D721Med (cell line): ENCODE measurements at regions not wholly inside any gene's neighbourhood (a gene's known extent, or its start where the extent isn't known, plus 50 kb on each side); places are given as distances from the start of the nearest gene placed in this dataset.
"Not testable (repeated sequence)": the region's sequence is repeated elsewhere in the genome, so short reads cannot be mapped to it uniquely, and the experiment has no call there.

Experiments used
- DNase-seq: peaks from one replicate; pipeline ENCODE4 v3.0.0; 2011; ENCODE audit warnings: low spot score; ENCODE audit not compliant: insufficient read length
- FAIRE-seq: peaks from 2 replicates; lab custom pipeline; 2011; peaks lifted over from hg19 to GRCh38; lab: Jason Lieb, UNC
- TF ChIP-seq, protein P1 (sequence below): IDR thresholded peaks from 2 replicates; pipeline ENCODE4 v1.5.1; 2012; ENCODE audit warnings: mild to moderate bottlenecking, control low read depth; ENCODE audit not compliant: insufficient read depth; ENCODE audit errors: missing control alignments

DNA sequence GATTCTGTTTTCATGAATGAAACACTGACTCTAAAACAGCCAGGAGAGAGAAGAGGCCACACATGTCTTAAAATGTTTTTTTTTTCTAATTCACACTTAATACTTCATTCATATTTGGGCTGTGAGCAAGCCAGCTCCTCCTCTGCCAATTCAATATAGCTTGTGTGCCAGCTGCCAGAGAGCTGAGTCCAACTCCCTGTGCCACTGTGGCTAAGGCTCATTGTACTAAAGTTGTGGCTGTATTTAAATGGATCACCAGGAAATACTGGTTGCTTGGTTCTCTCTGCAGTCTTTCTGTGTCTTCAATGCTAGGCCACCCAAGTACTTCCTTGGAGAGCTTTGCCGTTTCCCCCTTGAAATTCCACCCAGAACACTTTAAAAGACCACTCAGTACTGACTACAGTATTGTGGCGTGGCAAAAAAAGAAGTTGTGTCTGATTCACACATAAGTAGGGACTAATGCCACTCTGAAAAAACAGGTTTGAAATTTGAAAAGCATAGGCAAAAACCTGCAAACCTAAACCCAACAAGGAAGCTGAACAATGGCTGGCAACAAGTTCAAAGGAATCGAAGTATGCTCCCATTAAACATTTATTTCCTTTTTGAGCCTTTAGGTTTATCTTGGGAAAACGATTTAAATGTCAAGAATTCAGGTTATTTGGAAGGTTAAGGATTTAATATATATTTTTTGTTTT lies 524.7 kb downstream of the DIPK2A start:
- TF ChIP-seq, protein P1, sequence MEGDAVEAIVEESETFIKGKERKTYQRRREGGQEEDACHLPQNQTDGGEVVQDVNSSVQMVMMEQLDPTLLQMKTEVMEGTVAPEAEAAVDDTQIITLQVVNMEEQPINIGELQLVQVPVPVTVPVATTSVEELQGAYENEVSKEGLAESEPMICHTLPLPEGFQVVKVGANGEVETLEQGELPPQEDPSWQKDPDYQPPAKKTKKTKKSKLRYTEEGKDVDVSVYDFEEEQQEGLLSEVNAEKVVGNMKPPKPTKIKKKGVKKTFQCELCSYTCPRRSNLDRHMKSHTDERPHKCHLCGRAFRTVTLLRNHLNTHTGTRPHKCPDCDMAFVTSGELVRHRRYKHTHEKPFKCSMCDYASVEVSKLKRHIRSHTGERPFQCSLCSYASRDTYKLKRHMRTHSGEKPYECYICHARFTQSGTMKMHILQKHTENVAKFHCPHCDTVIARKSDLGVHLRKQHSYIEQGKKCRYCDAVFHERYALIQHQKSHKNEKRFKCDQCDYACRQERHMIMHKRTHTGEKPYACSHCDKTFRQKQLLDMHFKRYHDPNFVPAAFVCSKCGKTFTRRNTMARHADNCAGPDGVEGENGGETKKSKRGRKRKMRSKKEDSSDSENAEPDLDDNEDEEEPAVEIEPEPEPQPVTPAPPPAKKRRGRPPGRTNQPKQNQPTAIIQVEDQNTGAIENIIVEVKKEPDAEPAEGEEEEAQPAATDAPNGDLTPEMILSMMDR, result no peak
- no peak for FAIRE-seq

DNA sequence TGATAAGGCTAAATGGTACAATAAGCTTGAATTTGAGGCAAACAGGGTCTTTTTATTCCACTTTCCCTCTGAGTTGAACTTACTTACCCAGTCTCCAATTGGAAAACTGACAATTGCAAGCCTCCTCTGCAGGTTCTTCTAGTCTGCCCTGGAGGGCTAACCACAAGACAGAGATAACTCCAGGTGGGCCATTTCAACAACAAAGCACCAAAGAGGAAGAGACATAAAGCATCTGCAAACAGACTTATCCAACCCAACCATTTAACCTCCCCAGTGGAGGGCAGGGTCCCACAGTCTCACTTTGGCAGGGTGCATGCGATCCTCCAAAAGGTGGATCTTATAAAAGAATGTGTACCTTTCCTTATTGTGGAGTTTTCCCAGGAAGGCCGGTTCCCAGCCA lies 525.8 kb downstream of the DIPK2A start:
- TF ChIP-seq, protein P1, result no peak
- DNase-seq, result no peak
- FAIRE-seq, result no peak

More for the DNA sequence above, 524.7 kb downstream of the DIPK2A start:
- DNase-seq, result no peak

DNA sequence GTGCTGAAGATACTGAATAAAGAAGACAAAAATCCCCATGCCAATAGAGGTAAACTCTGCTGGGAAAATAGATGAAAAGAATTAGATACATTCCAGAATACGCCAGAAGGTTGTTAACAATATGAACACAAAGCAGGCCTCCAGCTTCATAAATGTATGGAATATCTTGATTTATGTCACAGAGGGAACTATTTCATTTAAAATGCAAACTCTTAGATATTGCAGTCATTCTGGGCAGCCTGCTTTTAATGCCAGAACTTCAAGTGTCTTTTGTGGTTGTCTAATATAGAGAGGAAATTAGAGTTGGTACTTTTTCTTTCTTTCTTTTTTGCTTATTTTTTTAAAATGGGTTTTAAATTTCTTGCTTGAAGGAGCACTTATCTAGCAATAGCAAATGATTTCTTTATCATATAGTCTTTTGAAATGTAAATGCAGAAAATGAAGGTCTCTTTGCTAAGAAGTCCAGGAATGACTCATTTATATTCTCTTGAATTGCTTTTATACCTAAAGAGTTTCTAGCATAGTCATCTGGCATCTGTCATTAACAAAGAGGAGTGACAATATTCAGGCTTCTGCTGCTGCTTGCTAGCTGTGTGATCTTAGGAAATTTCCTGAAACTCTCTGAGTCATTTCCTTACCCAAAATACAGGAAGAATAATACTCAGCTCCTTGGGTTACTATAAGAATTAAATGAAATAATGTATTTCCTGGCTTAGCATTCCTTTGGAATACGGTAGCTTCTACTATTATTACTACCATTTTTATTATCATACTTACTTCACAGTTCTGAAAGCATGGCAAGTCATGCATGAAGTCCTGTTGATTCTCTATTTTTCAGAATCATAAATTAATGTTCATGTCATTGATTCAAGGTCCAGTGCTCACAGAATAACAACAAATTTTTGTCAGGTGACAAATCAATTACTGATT lies 527.6 kb downstream of the DIPK2A start:
- FAIRE-seq (no peak), DNase-seq (no peak)
- TF ChIP-seq, protein P1, result no peak

DNA sequence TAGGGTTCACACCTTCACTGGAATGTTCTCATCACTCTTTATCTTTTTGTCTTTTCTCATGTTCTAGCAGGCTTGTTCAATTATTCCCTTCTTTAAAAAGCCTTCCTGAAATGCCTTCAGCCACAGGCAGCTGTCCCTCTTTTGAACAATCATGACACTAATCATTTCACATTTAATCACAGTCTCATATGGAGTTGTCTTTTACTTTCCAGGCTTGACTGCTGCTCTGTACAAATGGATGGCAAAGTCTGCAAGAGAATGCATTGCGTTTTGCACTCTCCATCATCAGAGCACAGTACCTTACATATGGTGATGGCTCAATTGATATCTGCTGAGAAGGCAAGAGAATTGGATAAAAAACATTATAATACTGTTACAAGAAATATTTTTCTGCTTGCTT lies 529.8 kb downstream of the DIPK2A start:
- FAIRE-seq (no peak), DNase-seq (no peak)
- TF ChIP-seq, protein P1, result no peak

DNA sequence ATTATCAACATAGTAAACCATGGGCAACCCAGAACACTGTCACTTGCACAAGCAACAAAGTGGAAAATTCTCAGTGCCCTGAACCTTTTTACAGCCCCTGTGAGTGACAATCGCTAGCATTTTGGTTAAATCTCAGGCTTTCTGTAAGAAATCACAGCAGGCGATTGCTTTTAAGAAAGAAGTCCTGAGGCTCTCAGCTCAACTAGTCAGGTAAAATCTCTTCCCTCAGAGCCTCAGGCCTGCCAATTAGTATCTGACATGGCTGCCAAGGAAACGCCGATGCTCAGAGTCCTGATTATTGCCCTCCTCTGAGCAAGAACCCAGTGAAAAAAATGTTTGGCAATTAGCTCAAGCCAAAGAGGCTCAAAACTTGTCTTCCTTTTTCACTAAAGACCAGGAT lies 530.8 kb downstream of the DIPK2A start:
- DNase-seq, result no peak
- no peak for FAIRE-seq
- TF ChIP-seq, protein P1, result no peak

DNA sequence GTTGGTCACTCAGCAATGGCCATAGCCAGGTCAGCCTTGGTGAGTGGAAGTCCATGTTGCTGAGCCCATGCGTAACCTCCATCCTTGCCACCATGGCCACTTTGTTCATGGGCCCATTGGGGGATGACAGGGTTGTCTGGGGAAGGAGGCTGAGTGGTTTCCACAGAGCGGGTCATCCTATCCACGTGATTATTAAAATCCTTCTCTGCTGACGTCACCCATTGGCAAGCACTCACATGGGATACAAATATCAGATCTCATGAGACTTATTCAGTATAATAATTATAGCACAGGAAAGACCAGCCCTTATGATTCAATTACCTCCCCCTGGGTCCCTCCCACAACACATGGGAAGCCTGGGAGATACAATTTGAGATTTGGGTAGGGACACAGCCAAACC lies 534.8 kb downstream of the DIPK2A start:
- FAIRE-seq, DNase-seq: not testable (repeated sequence)

DNA sequence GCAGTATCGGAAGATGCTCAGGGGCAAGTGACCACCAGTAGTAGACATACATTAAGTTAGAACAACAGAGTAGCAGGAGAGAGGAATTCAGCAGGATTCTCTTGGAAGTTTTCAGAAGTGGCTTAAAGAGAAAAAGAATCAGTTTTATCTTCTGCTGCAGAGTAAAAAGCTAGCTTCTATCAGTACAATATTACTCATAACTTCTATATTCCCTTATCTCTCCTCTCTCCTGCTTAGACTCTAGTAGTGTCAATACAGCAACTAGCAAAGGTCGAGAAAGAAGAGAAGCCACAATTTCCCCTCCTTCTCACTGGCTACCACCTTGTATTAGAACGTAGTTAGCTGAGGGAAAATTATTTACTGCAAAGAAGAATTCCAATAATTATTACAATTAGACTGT lies 539.7 kb downstream of the DIPK2A start:
- no peak for DNase-seq
- no peak for FAIRE-seq
- TF ChIP-seq, protein P1, result no peak
